Astrocyte (in vitro differentiated cells and primary cell): ENCODE measurements at regions not wholly inside any gene's neighbourhood (a gene's known extent, or its start where the extent isn't known, plus 50 kb on each side); places are given as distances from the start of the nearest gene placed in this dataset.

Source experiments
- DNase-seq: peaks from one replicate; pipeline ENCODE4 v3.0.0-alpha.2; 2010; ENCODE audit warnings: low read depth
- FAIRE-seq: peaks from 2 replicates; lab custom pipeline; 2011; peaks lifted over from hg19 to GRCh38; lab: Jason Lieb, UNC
- H2AFZ ChIP-seq: 2 replicates; pipeline ENCODE4 v1.6.0; 2012; ENCODE audit warnings: low read depth, low read length, inconsistent platforms
- H3K27ac ChIP-seq: 2 replicates; pipeline ENCODE4 v1.5.1; 2011; ENCODE audit warnings: low read depth, low read length, inconsistent platforms
- H3K27me3 ChIP-seq: 2 replicates; pipeline ENCODE4 v1.6.0; 2011; ENCODE audit warnings: low read length, inconsistent platforms; ENCODE audit not compliant: insufficient read depth
- H3K36me3 ChIP-seq: 2 replicates; pipeline ENCODE4 v1.5.1; 2011; ENCODE audit warnings: low read length, inconsistent platforms; ENCODE audit not compliant: insufficient read depth
- H3K4me1 ChIP-seq: 2 replicates; pipeline ENCODE4 v1.5.1; 2011; ENCODE audit warnings: low read length, inconsistent platforms; ENCODE audit not compliant: insufficient read depth
- H3K4me2 ChIP-seq: 2 replicates; pipeline ENCODE4 v1.6.0; 2012; ENCODE audit warnings: low read length, inconsistent platforms
- H3K4me3 ChIP-seq: 2 replicates; pipeline ENCODE4 v1.5.1; 2011; ENCODE audit warnings: low read depth, mild to moderate bottlenecking, low read length, inconsistent platforms; ENCODE audit not compliant: insufficient read depth
- H3K79me2 ChIP-seq: 2 replicates; pipeline ENCODE4 v1.6.0; 2012; ENCODE audit warnings: mild to moderate bottlenecking, low read length, inconsistent platforms; ENCODE audit not compliant: insufficient read depth
- H3K9ac ChIP-seq: 2 replicates; pipeline ENCODE4 v1.6.0; 2012; ENCODE audit warnings: mild to moderate bottlenecking, low read length, inconsistent platforms
- H3K9me3 ChIP-seq: 2 replicates; pipeline ENCODE4 v1.5.1; 2012; ENCODE audit warnings: low read depth, mild to moderate bottlenecking, low read length, inconsistent platforms; ENCODE audit not compliant: insufficient read depth
- H4K20me1 ChIP-seq: 2 replicates; pipeline ENCODE4 v1.6.0; 2012; ENCODE audit warnings: low read length, inconsistent platforms; ENCODE audit not compliant: insufficient read depth
- H3K27ac Mint-ChIP-seq: one replicate; pipeline ENCODE4 v1.8.0; 2021; ENCODE audit warnings: mild to moderate bottlenecking, mixed read lengths; ENCODE audit not compliant: unreplicated experiment
- H3K27me3 Mint-ChIP-seq: one replicate; pipeline ENCODE4 v1.8.0; 2021; ENCODE audit warnings: low read depth, mixed read lengths; ENCODE audit not compliant: unreplicated experiment
- H3K36me3 Mint-ChIP-seq: one replicate; pipeline ENCODE4 v1.8.0; 2021; ENCODE audit warnings: low read depth, mixed read lengths; ENCODE audit not compliant: unreplicated experiment
- H3K4me1 Mint-ChIP-seq: one replicate; pipeline ENCODE4 v1.8.0; 2021; ENCODE audit warnings: low read depth, mixed read lengths; ENCODE audit not compliant: unreplicated experiment
- H3K4me3 Mint-ChIP-seq: one replicate; pipeline ENCODE4 v1.8.0; 2021; ENCODE audit warnings: mild to moderate bottlenecking, moderate library complexity, mixed read lengths; ENCODE audit not compliant: unreplicated experiment
- H3K9me3 Mint-ChIP-seq: one replicate; pipeline ENCODE4 v1.8.0; 2021; ENCODE audit warnings: mild to moderate bottlenecking, mixed read lengths; ENCODE audit not compliant: unreplicated experiment
- EZH2 ChIP-seq: IDR thresholded peaks from 2 replicates; pipeline ENCODE4 v1.6.1; 2012; ENCODE audit warnings: mild to moderate bottlenecking, low read length, inconsistent platforms; ENCODE audit not compliant: insufficient read depth
- TF ChIP-seq, protein P1 (sequence below): IDR thresholded peaks from 2 replicates; pipeline ENCODE4 v1.5.1; 2011; ENCODE audit warnings: low read depth, mild to moderate bottlenecking, inconsistent platforms, low read length, moderate library complexity; ENCODE audit not compliant: insufficient read depth

DNA sequence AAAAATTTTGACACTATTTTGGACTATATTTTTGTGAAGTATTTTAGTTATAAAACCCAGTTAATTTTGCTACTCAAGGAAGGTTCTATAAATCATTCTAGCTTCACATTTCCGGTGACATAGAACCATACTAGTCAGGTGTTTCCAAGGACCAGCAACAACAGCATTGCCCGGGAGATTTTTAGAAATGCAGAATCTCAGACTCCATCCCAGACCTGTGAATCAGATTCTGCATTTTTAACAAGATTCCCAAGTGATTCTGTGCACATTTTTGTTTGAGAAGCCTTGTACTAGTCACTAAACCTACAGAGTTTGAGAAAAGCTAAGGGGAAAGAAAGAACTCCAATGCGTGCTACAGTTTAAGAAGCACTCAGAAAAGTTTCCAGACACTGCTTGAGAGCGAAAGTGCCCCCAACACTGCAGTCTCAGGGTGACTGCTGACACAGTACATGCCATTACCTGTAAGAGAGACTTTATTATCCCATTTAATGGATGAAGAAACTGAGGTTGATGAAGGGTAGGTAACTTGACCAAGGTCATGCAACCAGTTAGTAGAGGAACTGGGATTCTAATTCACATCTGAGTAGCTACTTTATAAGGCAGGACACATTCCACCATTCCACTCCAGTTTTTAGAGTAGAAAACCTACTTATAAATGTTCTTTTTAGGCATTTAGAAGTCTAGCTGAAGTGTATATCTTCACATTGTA, 49.7 kb upstream of the USP3 start:
- peaks cover 6% of the 10 kb centered on the region for H3K4me1 Mint-ChIP-seq
- Histone ChIP-seq H3K4me3 (no peak overlapping the region), H3K9ac (no peak overlapping the region), H3K79me2 (no peaks in the 10 kb centered on the region), H2AFZ (no peak overlapping the region), H3K27me3 (no peaks in the 10 kb centered on the region), H3K36me3 (no peaks in the 10 kb centered on the region), H3K4me2 (no peak overlapping the region), H3K27ac (no peak overlapping the region), H3K4me1 (no peaks in the 10 kb centered on the region), H4K20me1 (no peaks in the 10 kb centered on the region), H3K9me3 (peaks cover 5% of the 10 kb centered on the region)
- FAIRE-seq (peak; percentile 56), DNase-seq (no peak)
- H3K4me3 Mint-ChIP-seq: no peak overlapping the region
- peaks cover 5% of the 10 kb centered on the region for H3K9me3 Mint-ChIP-seq
- TF ChIP-seq, protein P1, sequence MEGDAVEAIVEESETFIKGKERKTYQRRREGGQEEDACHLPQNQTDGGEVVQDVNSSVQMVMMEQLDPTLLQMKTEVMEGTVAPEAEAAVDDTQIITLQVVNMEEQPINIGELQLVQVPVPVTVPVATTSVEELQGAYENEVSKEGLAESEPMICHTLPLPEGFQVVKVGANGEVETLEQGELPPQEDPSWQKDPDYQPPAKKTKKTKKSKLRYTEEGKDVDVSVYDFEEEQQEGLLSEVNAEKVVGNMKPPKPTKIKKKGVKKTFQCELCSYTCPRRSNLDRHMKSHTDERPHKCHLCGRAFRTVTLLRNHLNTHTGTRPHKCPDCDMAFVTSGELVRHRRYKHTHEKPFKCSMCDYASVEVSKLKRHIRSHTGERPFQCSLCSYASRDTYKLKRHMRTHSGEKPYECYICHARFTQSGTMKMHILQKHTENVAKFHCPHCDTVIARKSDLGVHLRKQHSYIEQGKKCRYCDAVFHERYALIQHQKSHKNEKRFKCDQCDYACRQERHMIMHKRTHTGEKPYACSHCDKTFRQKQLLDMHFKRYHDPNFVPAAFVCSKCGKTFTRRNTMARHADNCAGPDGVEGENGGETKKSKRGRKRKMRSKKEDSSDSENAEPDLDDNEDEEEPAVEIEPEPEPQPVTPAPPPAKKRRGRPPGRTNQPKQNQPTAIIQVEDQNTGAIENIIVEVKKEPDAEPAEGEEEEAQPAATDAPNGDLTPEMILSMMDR: no peak
- no peak for TF ChIP-seq EZH2
- H3K27ac Mint-ChIP-seq: no peak overlapping the region
- peaks cover 3% of the 10 kb centered on the region for H3K36me3 Mint-ChIP-seq
- H3K27me3 Mint-ChIP-seq: no peaks in the 10 kb centered on the region
